ENCODE measurements at regions not wholly inside any gene's neighbourhood (a gene's known extent, or its start where the extent isn't known, plus 50 kb on each side); places are given as distances from the start of the nearest gene placed in this dataset.

DNA sequence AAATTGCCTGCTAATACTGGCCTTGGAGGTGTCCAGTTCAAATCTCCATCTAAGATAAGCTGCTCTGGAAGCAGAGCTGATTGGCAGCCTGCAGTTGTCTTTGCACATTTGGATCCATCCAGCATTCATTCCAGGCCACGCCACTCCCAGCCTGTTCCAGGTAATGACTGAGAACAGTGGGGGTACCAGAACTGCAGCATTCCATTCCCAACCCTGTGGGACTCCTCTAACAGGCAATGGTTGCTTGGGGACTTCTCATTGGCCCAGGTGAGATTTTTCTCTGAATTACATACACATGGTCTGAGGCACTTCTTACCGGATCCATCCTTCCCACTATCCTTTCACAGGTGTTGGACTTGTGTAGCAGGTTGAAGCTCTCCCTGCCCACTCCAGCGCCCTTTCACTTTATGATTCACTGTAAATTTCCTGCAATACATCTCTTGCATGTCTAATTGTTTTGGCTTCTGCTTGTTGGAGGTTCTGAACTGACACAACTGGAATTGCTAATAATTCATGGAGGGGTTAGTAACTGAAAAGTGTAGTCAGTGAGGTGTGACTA, 206.1 kb upstream of the ZFHX3 start:
- no peak overlapping the region for H3K4me3 ChIP-seq (ENCODE audit: low read depth, low read length)
- no peak for DNase-seq (ENCODE audit: low read depth, low spot score)
- CTCF ChIA-PET = interaction anchor here (0.8 kb wide), 1 partner anchor 37 kb away, joined by 3 read pairs; no protein-coding TSS in a partner anchor
- POLR2A ChIA-PET = no interaction called here
- TF ChIP-seq, protein P1, sequence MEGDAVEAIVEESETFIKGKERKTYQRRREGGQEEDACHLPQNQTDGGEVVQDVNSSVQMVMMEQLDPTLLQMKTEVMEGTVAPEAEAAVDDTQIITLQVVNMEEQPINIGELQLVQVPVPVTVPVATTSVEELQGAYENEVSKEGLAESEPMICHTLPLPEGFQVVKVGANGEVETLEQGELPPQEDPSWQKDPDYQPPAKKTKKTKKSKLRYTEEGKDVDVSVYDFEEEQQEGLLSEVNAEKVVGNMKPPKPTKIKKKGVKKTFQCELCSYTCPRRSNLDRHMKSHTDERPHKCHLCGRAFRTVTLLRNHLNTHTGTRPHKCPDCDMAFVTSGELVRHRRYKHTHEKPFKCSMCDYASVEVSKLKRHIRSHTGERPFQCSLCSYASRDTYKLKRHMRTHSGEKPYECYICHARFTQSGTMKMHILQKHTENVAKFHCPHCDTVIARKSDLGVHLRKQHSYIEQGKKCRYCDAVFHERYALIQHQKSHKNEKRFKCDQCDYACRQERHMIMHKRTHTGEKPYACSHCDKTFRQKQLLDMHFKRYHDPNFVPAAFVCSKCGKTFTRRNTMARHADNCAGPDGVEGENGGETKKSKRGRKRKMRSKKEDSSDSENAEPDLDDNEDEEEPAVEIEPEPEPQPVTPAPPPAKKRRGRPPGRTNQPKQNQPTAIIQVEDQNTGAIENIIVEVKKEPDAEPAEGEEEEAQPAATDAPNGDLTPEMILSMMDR (IDR thresholded peaks at IDR 0.05; ENCODE audit: insufficient read depth, low read length, missing control alignments) = no peak

DNA sequence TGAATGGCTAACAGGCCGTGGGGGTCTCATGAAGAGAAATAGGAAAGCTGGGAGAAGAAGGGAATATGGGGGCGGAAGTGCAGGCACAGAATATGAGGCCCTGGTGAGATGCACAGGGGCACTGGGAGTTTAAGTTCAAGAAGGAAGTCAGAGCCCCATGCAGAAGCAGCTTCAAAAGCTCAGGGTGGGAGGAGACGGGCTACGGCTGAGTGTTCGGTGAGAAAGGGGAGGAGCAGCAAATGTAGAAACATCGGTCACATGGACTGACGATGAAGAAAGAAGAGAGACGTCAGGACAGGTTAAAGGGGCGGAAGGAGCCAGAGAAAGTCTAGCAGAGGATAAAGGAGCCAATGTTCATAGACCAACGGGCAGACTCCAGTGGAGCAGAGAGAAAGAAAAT, 204.5 kb upstream of the ZFHX3 start:
- TF ChIP-seq, protein P1 (IDR thresholded peaks at IDR 0.05; ENCODE audit: insufficient read depth, low read length, missing control alignments) = no peak
- CTCF ChIA-PET = no interaction called here
- POLR2A ChIA-PET = no interaction called here
- no peak for DNase-seq (ENCODE audit: low read depth, low spot score)
- H3K4me3 ChIP-seq (ENCODE audit: low read depth, low read length) = no peak overlapping the region

DNA sequence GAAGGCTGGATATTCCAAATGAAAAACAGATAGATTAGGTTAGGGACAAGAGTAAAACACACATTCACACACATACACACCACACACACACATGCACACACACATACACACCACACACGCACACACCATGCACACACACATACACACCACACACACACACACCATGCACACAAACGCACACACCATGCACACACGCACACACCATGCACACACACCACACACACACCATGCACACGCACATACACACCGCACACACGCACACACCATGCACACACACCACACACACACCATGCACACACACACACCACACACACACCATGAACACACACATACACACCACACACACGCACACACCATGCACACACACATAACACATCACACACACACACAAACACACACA, 203.7 kb upstream of the ZFHX3 start:
- H3K4me3 ChIP-seq (ENCODE audit: low read depth, low read length) = no peak overlapping the region

DNA sequence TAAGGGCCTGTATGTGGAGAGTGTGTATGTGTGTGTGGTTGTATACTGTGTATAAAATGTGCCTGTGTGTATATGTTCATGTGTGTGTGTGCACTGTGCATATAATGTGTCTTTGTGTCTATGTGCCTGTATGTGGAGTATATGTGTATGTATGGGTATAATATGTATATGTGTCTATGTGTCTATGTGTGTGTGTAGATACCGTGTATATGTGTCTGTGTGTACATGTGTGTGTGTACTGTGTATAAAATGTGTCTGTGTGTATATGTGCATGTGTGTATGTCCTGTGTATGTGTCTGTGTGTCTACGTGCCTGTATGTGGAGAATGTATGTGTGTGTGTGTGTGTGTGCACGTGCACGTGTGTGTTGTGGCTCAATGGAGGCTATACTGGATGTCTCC, 200.4 kb upstream of the ZFHX3 start:
- DNase-seq (ENCODE audit: low read depth, low spot score) = no peak
- POLR2A ChIA-PET = no interaction called here
- CTCF ChIA-PET = no interaction called here

More for the DNA sequence above, 203.7 kb upstream of the ZFHX3 start:
- TF ChIP-seq, protein P1 (IDR thresholded peaks at IDR 0.05; ENCODE audit: insufficient read depth, low read length, missing control alignments) = no peak
- CTCF ChIA-PET = no interaction called here
- POLR2A ChIA-PET = no interaction called here
- DNase-seq (ENCODE audit: low read depth, low spot score) = no peak

DNA sequence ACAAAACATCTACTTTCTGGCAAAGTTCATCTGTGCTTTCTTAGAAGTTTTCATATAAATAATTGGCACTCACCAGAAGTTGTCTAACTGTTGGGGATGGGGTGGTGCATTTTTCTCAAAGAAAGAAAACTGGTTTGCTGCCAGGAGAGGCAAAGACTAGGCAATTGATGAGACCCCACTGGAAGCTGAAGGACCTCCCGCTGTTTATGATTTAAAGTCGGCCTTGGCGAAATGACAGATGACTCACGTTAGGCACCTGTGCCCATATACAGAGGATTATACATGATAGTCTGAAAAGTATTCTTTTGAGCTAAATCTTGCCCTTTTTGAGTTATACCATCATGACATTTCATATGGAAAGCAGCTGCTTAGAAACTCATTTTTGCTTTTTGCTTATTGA, 193.0 kb upstream of the ZFHX3 start:
- ChIA-PET CTCF (no interaction called here), POLR2A (no interaction called here)
- DNase-seq (ENCODE audit: low read depth, low spot score) = no peak
- no peak overlapping the region for H3K4me3 ChIP-seq (ENCODE audit: low read depth, low read length)
- TF ChIP-seq, protein P1 (IDR thresholded peaks at IDR 0.05; ENCODE audit: insufficient read depth, low read length, missing control alignments) = no peak

More for the DNA sequence above, 200.4 kb upstream of the ZFHX3 start:
- TF ChIP-seq, protein P1 (IDR thresholded peaks at IDR 0.05; ENCODE audit: insufficient read depth, low read length, missing control alignments) = no peak
- H3K4me3 ChIP-seq (ENCODE audit: low read depth, low read length) = no peak overlapping the region

DNA sequence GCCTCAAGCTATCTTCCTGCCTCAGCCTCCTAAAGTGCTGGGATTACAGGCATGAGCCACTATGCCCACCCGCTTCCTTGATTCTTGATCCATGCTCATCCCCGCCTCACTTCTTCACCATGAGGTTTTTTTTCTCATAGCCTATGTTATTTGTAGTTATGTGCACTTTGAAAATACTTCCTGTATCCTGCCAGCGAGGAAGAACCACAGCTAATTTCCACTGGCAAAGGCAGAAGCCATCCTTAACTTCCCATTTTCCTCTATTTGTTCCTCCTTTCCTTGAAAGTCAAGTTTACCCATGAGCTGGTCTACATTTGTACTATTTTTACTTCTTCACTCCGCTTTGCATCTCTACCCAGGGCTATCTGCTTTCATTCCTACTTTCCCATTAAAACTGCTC, 189.7 kb upstream of the ZFHX3 start:
- H3K4me3 ChIP-seq (ENCODE audit: low read depth, low read length) = no peak overlapping the region
- DNase-seq (ENCODE audit: low read depth, low spot score) = no peak
- POLR2A ChIA-PET = interaction anchor here (0.6 kb wide), 1 partner anchor 155 kb away, joined by 6 read pairs; no protein-coding TSS in a partner anchor
- TF ChIP-seq, protein P1 (IDR thresholded peaks at IDR 0.05; ENCODE audit: insufficient read depth, low read length, missing control alignments) = no peak
- CTCF ChIA-PET = interaction anchor here (1.1 kb wide), 1 partner anchor 192 kb away, joined by 3 read pairs; no protein-coding TSS in a partner anchor

Data from AG04449 (cell line).